Neural progenitor cell (in vitro differentiated cells): ENCODE measurements at regions not wholly inside any gene's neighbourhood (a gene's known extent, or its start where the extent isn't known, plus 50 kb on each side); places are given as distances from the start of the nearest gene placed in this dataset.

Experiments used
- DNase-seq: peaks from one replicate; pipeline ENCODE4 v3.0.0-alpha.2; 2016; ENCODE audit warnings: low spot score
- H2AFZ ChIP-seq: fragments of 200-600 bp; sonication (generic); replicated peaks from 2 replicates; pipeline ENCODE4 v1.6.1; 2016; ENCODE audit warnings: antibody characterized with exemption
- H3F3A ChIP-seq: fragments of 200-600 bp; sonication (generic); 2 replicates; pipeline ENCODE4 v1.6.1; 2016; ENCODE audit warnings: antibody characterized with exemption, low read depth
- H3K27ac ChIP-seq: fragments of 200-600 bp; sonication (generic); 2 replicates; pipeline ENCODE4 v1.5.1; 2016; ENCODE audit warnings: mild to moderate bottlenecking
- H3K27me3 ChIP-seq: fragments of 200-600 bp; sonication (generic); 2 replicates; pipeline ENCODE4 v1.6.1; 2016; ENCODE audit warnings: mild to moderate bottlenecking, moderate library complexity
- H3K36me3 ChIP-seq: fragments of 200-600 bp; sonication (generic); 2 replicates; pipeline ENCODE4 v1.5.1; 2016
- H3K4me1 ChIP-seq: fragments of 200-600 bp; sonication (generic); 2 replicates; pipeline ENCODE4 v1.6.1; 2016; ENCODE audit warnings: mixed run types
- H3K4me2 ChIP-seq: fragments of 200-600 bp; sonication (generic); 2 replicates; pipeline ENCODE4 v1.6.1; 2016
- H3K4me3 ChIP-seq: fragments of 200-600 bp; sonication (generic); 2 replicates; pipeline ENCODE4 v1.5.1; 2016
- H3K79me2 ChIP-seq: fragments of 200-600 bp; sonication (generic); 2 replicates; pipeline ENCODE4 v1.6.1; 2016; ENCODE audit warnings: low read depth
- H3K9ac ChIP-seq: fragments of 200-600 bp; sonication (generic); 2 replicates; pipeline ENCODE4 v1.6.1; 2016
- H3K9me3 ChIP-seq: fragments of 200-600 bp; sonication (generic); 2 replicates; pipeline ENCODE4 v1.5.1; 2016; ENCODE audit warnings: low read depth
- H4K20me1 ChIP-seq: fragments of 200-600 bp; sonication (generic); 2 replicates; pipeline ENCODE4 v1.6.1; 2016; ENCODE audit warnings: low read depth
- H3K27ac Mint-ChIP-seq: 3 replicates; pipeline ENCODE4 v1.8.0; 2021; ENCODE audit warnings: mixed read lengths
- H3K27me3 Mint-ChIP-seq: 2 replicates; pipeline ENCODE4 v1.8.0; 2022; ENCODE audit warnings: low read depth, mild to moderate bottlenecking, inconsistent platforms, moderate library complexity, mixed read lengths; ENCODE audit not compliant: insufficient read depth
- H3K36me3 Mint-ChIP-seq: 3 replicates; pipeline ENCODE4 v1.8.0; 2021; ENCODE audit warnings: mixed read lengths
- H3K4me1 Mint-ChIP-seq: 3 replicates; pipeline ENCODE4 v1.8.0; 2021; ENCODE audit warnings: mixed read lengths
- H3K4me3 Mint-ChIP-seq: 3 replicates; pipeline ENCODE4 v1.8.0; 2021; ENCODE audit warnings: mild to moderate bottlenecking, moderate library complexity, mixed read lengths
- H3K9me3 Mint-ChIP-seq: 3 replicates; pipeline ENCODE4 v1.8.0; 2020; ENCODE audit warnings: mixed read lengths
- CTCF ChIP-seq: fragments of 200-600 bp; sonication (generic); IDR thresholded peaks from 2 replicates; pipeline ENCODE4 v1.5.1; 2017; ENCODE audit warnings: antibody characterized with exemption, mild to moderate bottlenecking
- EZH2 ChIP-seq: fragments of 200-600 bp; sonication (generic); IDR thresholded peaks from 2 replicates; pipeline ENCODE4 v1.6.1; 2017; ENCODE audit warnings: antibody characterized with exemption, mild to moderate bottlenecking, moderate library complexity
- EZH2phosphoT487 ChIP-seq: fragments of 200-600 bp; sonication (generic); IDR thresholded peaks from 2 replicates; pipeline ENCODE4 v1.6.1; 2017; ENCODE audit warnings: antibody characterized with exemption

- Mint-ChIP-seq H3K4me1 (peaks cover 12% of the 10 kb centered on the region), H3K4me3 (no peak overlapping the region), H3K9me3 (peaks cover 2% of the 10 kb centered on the region), H3K27ac (no peak overlapping the region), H3K27me3 (peaks cover 11% of the 10 kb centered on the region), H3K36me3 (no peaks in the 10 kb centered on the region)
- H3K9ac ChIP-seq, result no peak overlapping the region
- H3K4me1 ChIP-seq, result peaks cover under 1% of the 10 kb centered on the region
- H3F3A ChIP-seq, result peaks cover 15% of the 10 kb centered on the region
- no peaks in the 10 kb centered on the region for H3K36me3 ChIP-seq
- H3K27ac ChIP-seq, result no peak overlapping the region
- DNase-seq, result no peak
- no peak overlapping the region for H3K4me3 ChIP-seq
- no peak for TF ChIP-seq EZH2phosphoT487
- TF ChIP-seq EZH2, result no peak
- no peak for TF ChIP-seq CTCF
- no peak overlapping the region for H2AFZ ChIP-seq
- no peak overlapping the region for H3K4me2 ChIP-seq
- no peaks in the 10 kb centered on the region for H4K20me1 ChIP-seq
- H3K27me3 ChIP-seq, result no peaks in the 10 kb centered on the region
- no peaks in the 10 kb centered on the region for H3K79me2 ChIP-seq
- H3K9me3 ChIP-seq, result no peaks in the 10 kb centered on the region
Measured at GRCh38 chr9:129235041-129235930, 57.2 kb upstream of the IER5L start.

GRCh38 chr9:129234491-129234890 is 56.4 kb upstream of the IER5L start:
- H3K36me3 Mint-ChIP-seq, result no peaks in the 10 kb centered on the region
- TF ChIP-seq EZH2phosphoT487 (no peak), CTCF (no peak), EZH2 (no peak)
- H3K9me3 ChIP-seq, result no peaks in the 10 kb centered on the region
- DNase-seq, result no peak
- no peaks in the 10 kb centered on the region for H3K79me2 ChIP-seq
- no peaks in the 10 kb centered on the region for H3K36me3 ChIP-seq
- no peak overlapping the region for H3K4me3 Mint-ChIP-seq
- no peak overlapping the region for H3K9ac ChIP-seq
- peaks cover 2% of the 10 kb centered on the region for H3K9me3 Mint-ChIP-seq
- no peaks in the 10 kb centered on the region for H3K27me3 ChIP-seq
- H4K20me1 ChIP-seq, result no peaks in the 10 kb centered on the region
- H2AFZ ChIP-seq, result no peak overlapping the region
- no peak overlapping the region for H3K27ac ChIP-seq
- H3K27me3 Mint-ChIP-seq, result peaks cover 13% of the 10 kb centered on the region
- peaks cover 10% of the 10 kb centered on the region for H3F3A ChIP-seq
- H3K4me3 ChIP-seq, result no peak overlapping the region
- H3K27ac Mint-ChIP-seq, result no peak overlapping the region
- peaks cover 9% of the 10 kb centered on the region for H3K4me1 ChIP-seq
- H3K4me2 ChIP-seq, result no peak overlapping the region
- peaks cover 16% of the 10 kb centered on the region for H3K4me1 Mint-ChIP-seq

- Mint-ChIP-seq H3K27me3 (peaks cover 17% of the 10 kb centered on the region), H3K27ac (no peak overlapping the region), H3K36me3 (no peaks in the 10 kb centered on the region), H3K9me3 (peaks cover 2% of the 10 kb centered on the region), H3K4me3 (no peak overlapping the region), H3K4me1 (peaks cover 23% of the 10 kb centered on the region)
- H3K4me2 ChIP-seq, result no peak overlapping the region
- no peak overlapping the region for H3K27ac ChIP-seq
- H3K9me3 ChIP-seq, result no peaks in the 10 kb centered on the region
- no peaks in the 10 kb centered on the region for H3K27me3 ChIP-seq
- no peaks in the 10 kb centered on the region for H4K20me1 ChIP-seq
- TF ChIP-seq EZH2phosphoT487 (no peak), CTCF (no peak), EZH2 (no peak)
- H3K4me1 ChIP-seq, result peaks cover 11% of the 10 kb centered on the region
- H3K79me2 ChIP-seq, result no peaks in the 10 kb centered on the region
- no peak overlapping the region for H3K4me3 ChIP-seq
- no peak overlapping the region for H2AFZ ChIP-seq
- peaks cover 9% of the 10 kb centered on the region for H3F3A ChIP-seq
- H3K9ac ChIP-seq, result no peak overlapping the region
- no peaks in the 10 kb centered on the region for H3K36me3 ChIP-seq
- no peak for DNase-seq
Measured at GRCh38 chr9:129232839-129233591, 55.0 kb upstream of the IER5L start.
